ENCODE measurements at regions not wholly inside any gene's neighbourhood (a gene's known extent, or its start where the extent isn't known, plus 50 kb on each side); places are given as distances from the start of the nearest gene placed in this dataset.
"Not testable (repeated sequence)": the region's sequence is repeated elsewhere in the genome, so short reads cannot be mapped to it uniquely, and the experiment has no call there.

DNA sequence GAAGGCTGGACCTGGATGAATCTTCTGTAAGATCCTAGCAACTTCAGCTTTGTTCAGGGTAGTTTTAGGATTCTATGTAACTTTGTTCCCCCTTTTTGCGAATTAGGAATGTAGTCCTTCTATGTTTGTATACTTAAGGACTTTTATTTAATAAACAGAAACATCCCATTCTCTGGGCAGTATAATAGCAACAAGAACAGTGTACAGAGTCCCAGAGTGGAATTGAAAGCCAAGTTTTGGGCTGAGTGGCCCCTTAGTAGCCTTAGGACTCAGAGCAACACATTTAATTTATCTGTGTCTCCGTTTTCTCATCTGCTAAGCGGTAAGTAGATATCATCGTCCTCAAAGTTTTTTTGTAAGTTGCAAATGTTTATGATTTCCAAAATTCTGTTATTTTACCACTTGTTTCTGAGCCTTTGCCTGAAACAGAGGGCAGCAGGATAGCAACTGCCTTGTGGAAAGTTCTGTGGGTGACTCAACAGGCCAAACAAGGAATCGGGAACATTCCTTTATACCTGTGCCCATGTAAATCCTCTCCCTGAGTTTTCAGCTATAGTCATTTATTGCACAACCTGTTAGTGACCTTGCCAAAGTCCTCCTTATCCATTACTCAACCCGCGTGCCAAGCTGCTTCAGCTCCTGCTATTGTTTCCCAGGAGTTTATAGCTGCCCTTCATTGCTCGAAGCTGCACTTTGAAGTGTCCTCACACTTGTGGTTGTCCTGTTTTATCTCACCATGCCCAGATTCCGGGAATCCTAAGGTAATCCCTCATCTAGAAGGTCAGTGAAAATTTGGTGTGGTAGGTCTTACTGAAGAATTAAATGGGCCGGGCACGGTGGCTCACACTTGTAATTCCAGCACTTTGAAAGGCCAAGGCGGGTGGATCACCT, 199.1 kb upstream of the AHR start:
- WGBS, 2 experiments = 93 to 96% methylated on average over 10 to 11 of the region's 12 CpGs
- no peak overlapping the region for H3K27ac ChIP-seq (ENCODE audit: insufficient read depth, low read depth, low read length, poor library complexity, severe bottlenecking)
- no peaks in the 10 kb centered on the region for H3K27me3 ChIP-seq (ENCODE audit: control insufficient read depth, insufficient read depth, low read length, poor library complexity, severe bottlenecking)
- H3K4me1 ChIP-seq (ENCODE audit: control insufficient read depth, insufficient read depth, low read length) = no peaks in the 10 kb centered on the region
- H3K9me3 ChIP-seq (ENCODE audit: control insufficient read depth, low read length) = no peaks in the 10 kb centered on the region
- no peak overlapping the region for H3K4me3 ChIP-seq (ENCODE audit: insufficient read depth, low read depth, low read length)
- H3K36me3 ChIP-seq (ENCODE audit: control insufficient read depth, insufficient read depth, low read length) = no peaks in the 10 kb centered on the region

GRCh38 chr7:17099974-17100509, 198.4 kb upstream of the AHR start:
- not testable (repeated sequence) for H3K9me3 ChIP-seq (ENCODE audit: control insufficient read depth, low read length); H3K27ac ChIP-seq (ENCODE audit: insufficient read depth, low read depth, low read length, poor library complexity, severe bottlenecking)
- 81 to 92% methylated on average over 1 to 2 of the region's 2 CpGs for WGBS, 2 experiments

DNA sequence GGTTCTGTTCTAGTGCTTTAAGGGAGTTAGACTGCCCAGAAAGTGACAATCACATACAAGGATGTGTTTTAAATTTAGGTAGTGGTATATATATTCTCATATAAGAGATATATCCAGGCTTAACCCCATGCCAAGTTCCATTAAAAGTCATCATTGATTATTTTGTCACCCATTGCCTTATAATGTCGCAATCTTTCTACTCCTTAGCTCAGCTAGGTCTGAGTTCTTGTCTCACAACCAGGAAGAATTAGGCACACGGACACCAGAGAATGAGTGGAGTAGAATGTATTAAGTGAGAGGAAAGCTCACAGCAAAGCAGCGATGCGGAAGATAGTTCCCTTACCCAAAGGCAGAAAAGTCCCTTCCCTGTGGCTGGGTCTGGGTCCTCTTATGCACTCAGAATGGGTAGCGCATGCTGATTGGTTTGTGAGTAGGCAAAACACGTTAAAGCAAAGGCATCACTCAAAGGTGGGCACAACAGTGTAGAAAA, 197.2 kb upstream of the AHR start:
- Histone ChIP-seq H3K27me3 (ENCODE audit: control insufficient read depth, insufficient read depth, low read length, poor library complexity, severe bottlenecking) (no peaks in the 10 kb centered on the region), H3K36me3 (ENCODE audit: control insufficient read depth, insufficient read depth, low read length) (no peaks in the 10 kb centered on the region), H3K4me3 (ENCODE audit: insufficient read depth, low read depth, low read length) (no peak overlapping the region), H3K27ac (ENCODE audit: insufficient read depth, low read depth, low read length, poor library complexity, severe bottlenecking) (no peak overlapping the region), H3K4me1 (ENCODE audit: control insufficient read depth, insufficient read depth, low read length) (no peaks in the 10 kb centered on the region), H3K9me3 (ENCODE audit: control insufficient read depth, low read length) (no peaks in the 10 kb centered on the region)
- 92 to 96% methylated on average over 6 of the region's 6 CpGs for WGBS, 2 experiments

More at GRCh38 chr7:17099974-17100509, 198.4 kb upstream of the AHR start:
- not testable (repeated sequence) for H3K27me3 ChIP-seq (ENCODE audit: control insufficient read depth, insufficient read depth, low read length, poor library complexity, severe bottlenecking); H3K4me1 ChIP-seq (ENCODE audit: control insufficient read depth, insufficient read depth, low read length); H3K4me3 ChIP-seq (ENCODE audit: insufficient read depth, low read depth, low read length); H3K36me3 ChIP-seq (ENCODE audit: control insufficient read depth, insufficient read depth, low read length)

DNA sequence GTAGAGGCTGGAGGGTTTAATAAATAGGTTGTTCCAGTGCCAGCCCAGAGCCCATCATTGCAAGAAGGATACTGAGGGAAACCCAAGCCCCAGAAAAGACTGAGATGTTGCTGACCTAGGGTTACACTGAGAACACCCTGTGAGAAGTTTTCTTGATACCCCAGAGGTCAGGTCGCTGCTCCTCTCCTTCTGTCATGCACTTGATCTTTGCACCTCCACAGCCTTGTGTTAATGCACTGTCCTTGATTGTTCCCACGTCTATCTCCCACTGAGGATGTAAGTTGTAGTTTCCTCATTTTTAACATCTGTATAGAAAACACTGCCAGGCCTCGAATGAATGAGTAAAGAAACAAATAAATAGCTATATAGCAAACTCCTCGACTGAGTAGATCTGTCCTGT, 195.3 kb upstream of the AHR start:
- Histone ChIP-seq H3K4me3 (ENCODE audit: insufficient read depth, low read depth, low read length) (no peak overlapping the region), H3K27ac (ENCODE audit: insufficient read depth, low read depth, low read length, poor library complexity, severe bottlenecking) (no peak overlapping the region), H3K36me3 (ENCODE audit: control insufficient read depth, insufficient read depth, low read length) (no peaks in the 10 kb centered on the region), H3K9me3 (ENCODE audit: control insufficient read depth, low read length) (no peaks in the 10 kb centered on the region), H3K4me1 (ENCODE audit: control insufficient read depth, insufficient read depth, low read length) (no peaks in the 10 kb centered on the region), H3K27me3 (ENCODE audit: control insufficient read depth, insufficient read depth, low read length, poor library complexity, severe bottlenecking) (no peaks in the 10 kb centered on the region)
- 34 to 41% methylated on average over 3 to 4 of the region's 4 CpGs for whole genome bisulfite sequencing, 2 experiments

- 86 to 87% methylated on average over 3 to 5 of the region's 5 CpGs for WGBS, 2 experiments
- H3K4me3 ChIP-seq (ENCODE audit: insufficient read depth, low read depth, low read length) = no peak overlapping the region
- no peaks in the 10 kb centered on the region for H3K9me3 ChIP-seq (ENCODE audit: control insufficient read depth, low read length)
- H3K27me3 ChIP-seq (ENCODE audit: control insufficient read depth, insufficient read depth, low read length, poor library complexity, severe bottlenecking) = no peaks in the 10 kb centered on the region
- H3K27ac ChIP-seq (ENCODE audit: insufficient read depth, low read depth, low read length, poor library complexity, severe bottlenecking) = no peak overlapping the region
- no peaks in the 10 kb centered on the region for H3K4me1 ChIP-seq (ENCODE audit: control insufficient read depth, insufficient read depth, low read length)
- no peaks in the 10 kb centered on the region for H3K36me3 ChIP-seq (ENCODE audit: control insufficient read depth, insufficient read depth, low read length)
Observed at GRCh38 chr7:17103984-17104383, 194.5 kb upstream of the AHR start.

- Histone ChIP-seq H3K27ac (ENCODE audit: insufficient read depth, low read depth, low read length, poor library complexity, severe bottlenecking) (no peak overlapping the region), H3K27me3 (ENCODE audit: control insufficient read depth, insufficient read depth, low read length, poor library complexity, severe bottlenecking) (no peaks in the 10 kb centered on the region), H3K4me1 (ENCODE audit: control insufficient read depth, insufficient read depth, low read length) (no peaks in the 10 kb centered on the region), H3K36me3 (ENCODE audit: control insufficient read depth, insufficient read depth, low read length) (no peaks in the 10 kb centered on the region), H3K9me3 (ENCODE audit: control insufficient read depth, low read length) (no peaks in the 10 kb centered on the region), H3K4me3 (ENCODE audit: insufficient read depth, low read depth, low read length) (no peak overlapping the region)
- WGBS, 2 experiments = 88 to 95% methylated on average over 2 of the region's 3 CpGs
Observed at GRCh38 chr7:17104419-17104818, 194.0 kb upstream of the AHR start.

DNA sequence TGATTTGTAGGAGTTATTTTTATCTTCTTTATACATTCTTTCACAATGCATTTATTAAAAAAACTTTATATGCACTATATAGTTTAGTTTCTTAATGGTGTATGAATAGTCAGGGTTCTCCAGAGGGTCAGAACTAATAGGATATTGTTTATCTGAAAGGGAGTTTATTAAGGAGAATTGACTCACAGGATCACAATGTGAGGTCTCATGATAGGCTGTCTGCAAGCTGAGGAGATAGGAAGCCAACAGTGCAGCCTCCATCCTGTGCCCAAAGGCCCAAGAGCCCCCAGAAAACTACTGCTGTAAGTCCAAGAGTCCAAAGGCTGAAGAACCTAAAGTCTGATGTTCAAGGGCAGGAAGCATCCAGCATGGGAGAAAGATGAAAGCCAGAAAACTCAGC, 192.8 kb upstream of the AHR start:
- Histone ChIP-seq H3K9me3 (ENCODE audit: control insufficient read depth, low read length) (no peaks in the 10 kb centered on the region), H3K27me3 (ENCODE audit: control insufficient read depth, insufficient read depth, low read length, poor library complexity, severe bottlenecking) (no peaks in the 10 kb centered on the region), H3K27ac (ENCODE audit: insufficient read depth, low read depth, low read length, poor library complexity, severe bottlenecking) (no peak overlapping the region), H3K4me1 (ENCODE audit: control insufficient read depth, insufficient read depth, low read length) (no peaks in the 10 kb centered on the region), H3K36me3 (ENCODE audit: control insufficient read depth, insufficient read depth, low read length) (no peaks in the 10 kb centered on the region), H3K4me3 (ENCODE audit: insufficient read depth, low read depth, low read length) (no peak overlapping the region)

DNA sequence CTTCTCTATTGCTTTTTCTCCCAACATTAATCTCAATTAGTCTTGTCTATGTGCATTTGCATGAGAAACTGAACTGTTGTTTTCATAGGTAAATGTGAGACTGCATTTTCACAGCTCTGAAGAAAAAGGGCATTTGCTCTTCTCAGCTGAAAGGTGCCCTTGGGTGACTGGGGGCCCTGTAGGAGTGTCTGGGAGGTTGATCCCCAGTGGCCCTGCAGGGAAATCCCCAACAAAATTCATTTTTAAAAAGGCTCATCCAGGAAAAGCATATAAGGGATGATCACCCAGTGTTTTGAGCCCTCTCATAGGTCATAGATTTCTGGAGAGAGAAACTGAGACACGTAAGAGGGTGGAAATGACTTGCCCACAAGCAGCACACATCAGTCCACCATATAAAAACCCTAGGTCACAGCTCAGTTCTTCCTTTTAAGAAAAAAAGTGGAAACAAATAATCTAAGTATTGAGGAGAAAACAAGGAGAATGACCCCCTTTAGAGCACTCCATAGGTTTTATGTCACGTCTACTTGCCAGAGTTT, 190.3 kb upstream of the AHR start:
- no peaks in the 10 kb centered on the region for H3K4me1 ChIP-seq (ENCODE audit: control insufficient read depth, insufficient read depth, low read length)
- no peaks in the 10 kb centered on the region for H3K27me3 ChIP-seq (ENCODE audit: control insufficient read depth, insufficient read depth, low read length, poor library complexity, severe bottlenecking)
- no peak overlapping the region for H3K4me3 ChIP-seq (ENCODE audit: insufficient read depth, low read depth, low read length)
- H3K36me3 ChIP-seq (ENCODE audit: control insufficient read depth, insufficient read depth, low read length) = no peaks in the 10 kb centered on the region
- no peaks in the 10 kb centered on the region for H3K9me3 ChIP-seq (ENCODE audit: control insufficient read depth, low read length)
- 97 to 100% methylated on average over 2 of the region's 2 CpGs for WGBS, 2 experiments
- no peak overlapping the region for H3K27ac ChIP-seq (ENCODE audit: insufficient read depth, low read depth, low read length, poor library complexity, severe bottlenecking)

GRCh38 chr7:17109020-17109419, 189.4 kb upstream of the AHR start:
- H3K4me1 ChIP-seq (ENCODE audit: control insufficient read depth, insufficient read depth, low read length) = no peaks in the 10 kb centered on the region
- H3K36me3 ChIP-seq (ENCODE audit: control insufficient read depth, insufficient read depth, low read length) = no peaks in the 10 kb centered on the region
- WGBS, 2 experiments = 94 to 100% methylated on average over 1 to 2 of the region's 2 CpGs
- H3K27ac ChIP-seq (ENCODE audit: insufficient read depth, low read depth, low read length, poor library complexity, severe bottlenecking) = no peak overlapping the region
- H3K9me3 ChIP-seq (ENCODE audit: control insufficient read depth, low read length) = no peaks in the 10 kb centered on the region
- H3K4me3 ChIP-seq (ENCODE audit: insufficient read depth, low read depth, low read length) = no peak overlapping the region
- H3K27me3 ChIP-seq (ENCODE audit: control insufficient read depth, insufficient read depth, low read length, poor library complexity, severe bottlenecking) = no peaks in the 10 kb centered on the region

DNA sequence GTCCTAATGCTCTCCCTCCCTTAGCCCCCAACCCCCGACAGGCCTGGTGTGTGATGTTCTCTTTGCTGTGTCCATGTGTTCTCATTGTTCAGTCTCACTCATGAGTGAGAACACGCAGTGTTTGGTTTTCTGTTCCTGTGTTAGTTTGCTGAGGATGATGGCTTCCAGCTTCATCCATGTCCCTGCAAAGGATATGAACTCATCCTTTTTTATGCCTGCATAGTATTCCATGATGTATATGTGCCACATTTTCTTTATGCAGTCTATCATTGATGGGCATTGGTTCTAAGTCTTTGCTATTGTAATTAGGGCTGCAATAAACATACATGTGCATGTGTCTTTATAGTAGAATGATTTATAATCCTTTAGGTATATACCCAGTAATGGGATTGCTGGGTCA, 184.7 kb upstream of the AHR start:
- not testable (repeated sequence) for H3K4me1 ChIP-seq (ENCODE audit: control insufficient read depth, insufficient read depth, low read length); H3K4me3 ChIP-seq (ENCODE audit: insufficient read depth, low read depth, low read length); H3K9me3 ChIP-seq (ENCODE audit: control insufficient read depth, low read length); H3K27me3 ChIP-seq (ENCODE audit: control insufficient read depth, insufficient read depth, low read length, poor library complexity, severe bottlenecking); H3K27ac ChIP-seq (ENCODE audit: insufficient read depth, low read depth, low read length, poor library complexity, severe bottlenecking); H3K36me3 ChIP-seq (ENCODE audit: control insufficient read depth, insufficient read depth, low read length)
- 73 to 92% methylated on average over 1 to 2 of the region's 2 CpGs for WGBS, 2 experiments
